ENCODE measurements at regions not wholly inside any gene's neighbourhood (a gene's known extent, or its start where the extent isn't known, plus 50 kb on each side); places are given as distances from the start of the nearest gene placed in this dataset.

GRCh38 chr14:105887692-105888091 is 361.3 kb downstream of the TMEM121 start:
- no peaks in the 10 kb centered on the region for H3K36me3 ChIP-seq
- intact Hi-C loops (cut with DNase I), result no loop called here
- no peaks in the 10 kb centered on the region for H3K27me3 ChIP-seq
- H3K9me3 ChIP-seq, result no peaks in the 10 kb centered on the region
- H3K4me1 ChIP-seq, result no peaks in the 10 kb centered on the region
- DNase-seq (ENCODE audit: extremely low spot score in 2 of 2), result peak in 1 of 2 donors; percentile 46
- H3K4me3 ChIP-seq, result no peak overlapping the region
- H3K27ac ChIP-seq, result no peak overlapping the region
- TF ChIP-seq POLR2AphosphoS5 (IDR thresholded peaks at IDR 0.05; ENCODE audit: insufficient read depth in 1 of 2, low read depth in 1 of 2) (no peak), CTCF (IDR thresholded peaks at IDR 0.05) (no peak), POLR2A (IDR thresholded peaks at IDR 0.05) (no peak)

- Histone ChIP-seq H3K27ac (no peak overlapping the region), H3K4me1 (no peaks in the 10 kb centered on the region), H3K36me3 (no peaks in the 10 kb centered on the region), H3K9me3 (no peaks in the 10 kb centered on the region), H3K4me3 (no peak overlapping the region), H3K27me3 (no peaks in the 10 kb centered on the region)
- peak in 1 of 2 donors; percentile 49 for DNase-seq (ENCODE audit: extremely low spot score in 2 of 2)
- intact Hi-C loops (cut with DNase I), result no loop called here
- no peak for TF ChIP-seq POLR2AphosphoS5 (IDR thresholded peaks at IDR 0.05; ENCODE audit: insufficient read depth in 1 of 2, low read depth in 1 of 2)
- TF ChIP-seq CTCF (IDR thresholded peaks at IDR 0.05), result no peak
- no peak for TF ChIP-seq POLR2A (IDR thresholded peaks at IDR 0.05)
Measured at GRCh38 chr14:105888151-105888550, 361.8 kb downstream of the TMEM121 start.

- no peaks in the 10 kb centered on the region for H3K9me3 ChIP-seq
Measured at GRCh38 chr14:105888784-105889665, 362.6 kb downstream of the TMEM121 start.

GRCh38 chr14:105889666-105890473 is 363.5 kb downstream of the TMEM121 start:
- intact Hi-C loops (cut with DNase I), result no loop called here
- Histone ChIP-seq H3K9me3 (no peaks in the 10 kb centered on the region), H3K4me3 (no peak overlapping the region), H3K36me3 (no peaks in the 10 kb centered on the region), H3K4me1 (no peaks in the 10 kb centered on the region), H3K27me3 (no peaks in the 10 kb centered on the region), H3K27ac (no peak overlapping the region)
- TF ChIP-seq POLR2A (IDR thresholded peaks at IDR 0.05) (no peak), POLR2AphosphoS5 (IDR thresholded peaks at IDR 0.05; ENCODE audit: insufficient read depth in 1 of 2, low read depth in 1 of 2) (no peak), CTCF (IDR thresholded peaks at IDR 0.05) (no peak)
- peak in 1 of 2 donors; percentile 90 for DNase-seq (ENCODE audit: extremely low spot score in 2 of 2)

More at GRCh38 chr14:105888784-105889665, 362.6 kb downstream of the TMEM121 start:
- intact Hi-C loops (cut with DNase I), result no loop called here
- Histone ChIP-seq H3K36me3 (no peaks in the 10 kb centered on the region), H3K27ac (no peak overlapping the region), H3K27me3 (no peaks in the 10 kb centered on the region), H3K4me1 (no peaks in the 10 kb centered on the region), H3K4me3 (no peak overlapping the region)
- peak in 1 of 2 donors; percentile 88 for DNase-seq (ENCODE audit: extremely low spot score in 2 of 2)
- no peak for TF ChIP-seq CTCF (IDR thresholded peaks at IDR 0.05)
- no peak for TF ChIP-seq POLR2A (IDR thresholded peaks at IDR 0.05)
- no peak for TF ChIP-seq POLR2AphosphoS5 (IDR thresholded peaks at IDR 0.05; ENCODE audit: insufficient read depth in 1 of 2, low read depth in 1 of 2)
